ENCODE measurements at regions not wholly inside any gene's neighbourhood (a gene's known extent, or its start where the extent isn't known, plus 50 kb on each side); places are given as distances from the start of the nearest gene placed in this dataset.

DNA sequence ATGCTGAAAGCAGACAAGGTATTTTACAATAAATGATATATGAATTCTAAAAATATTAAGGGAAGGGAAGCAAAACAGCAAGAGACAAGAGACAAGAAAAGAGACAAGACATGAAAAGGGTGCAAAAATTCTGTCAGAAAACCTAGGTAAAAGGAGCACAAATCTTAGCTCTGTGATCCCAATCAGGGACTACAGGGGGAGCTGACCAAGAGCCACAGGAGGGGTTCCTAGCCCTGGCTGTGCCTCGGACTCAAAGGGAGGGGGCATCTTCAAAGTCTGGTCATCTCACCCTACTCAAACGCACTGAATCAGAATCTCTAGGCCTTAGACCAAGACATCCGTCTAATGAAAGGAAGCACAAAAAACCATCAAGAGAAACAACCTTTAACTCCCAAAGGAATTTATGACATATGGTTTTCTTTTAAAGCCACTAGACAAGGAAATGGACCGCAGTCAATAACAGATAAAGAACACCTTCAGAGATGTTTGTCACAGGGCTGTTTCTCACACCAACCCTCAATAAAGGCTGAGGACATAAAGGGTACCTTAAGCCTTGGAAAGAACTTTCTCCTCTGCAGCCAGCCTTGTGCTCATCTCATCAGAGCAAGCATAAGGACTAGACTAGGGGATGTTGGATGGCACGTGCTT is 130.4 kb upstream of the CDYL start:
- TF ChIP-seq EZH2 (IDR thresholded peaks at IDR 0.05) (no peak), POLR2AphosphoS5 (IDR thresholded peaks at IDR 0.05; ENCODE audit: borderline replicate concordance, low read depth, low read length) (no peak), FOXP2 (optimal IDR thresholded peaks at IDR 0.05; ENCODE audit: control extremely low read depth, extremely low read length, insufficient read depth) (no peak)

Measured in SK-N-MC (cell line).